ENCODE measurements at regions not wholly inside any gene's neighbourhood (a gene's known extent, or its start where the extent isn't known, plus 50 kb on each side); places are given as distances from the start of the nearest gene placed in this dataset.

GRCh38 chr18:59751186-59751585 lies 54.0 kb upstream of the CCBE1 start:
- no peak overlapping the region for H3K27ac Mint-ChIP-seq
- H3K4me1 Mint-ChIP-seq (ENCODE audit: low read depth), result no peaks in the 10 kb centered on the region
- no peaks in the 10 kb centered on the region for H3K9me3 Mint-ChIP-seq
- no peaks in the 10 kb centered on the region for H3K27me3 Mint-ChIP-seq (ENCODE audit: low read depth)
- H3K4me3 Mint-ChIP-seq, result no peak overlapping the region
- no peaks in the 10 kb centered on the region for H3K36me3 Mint-ChIP-seq (ENCODE audit: low read depth)

- H3K36me3 Mint-ChIP-seq (ENCODE audit: low read depth), result no peaks in the 10 kb centered on the region
- peaks cover 2% of the 10 kb centered on the region for H3K27me3 Mint-ChIP-seq (ENCODE audit: low read depth)
- no peaks in the 10 kb centered on the region for H3K9me3 Mint-ChIP-seq
- H3K4me1 Mint-ChIP-seq (ENCODE audit: low read depth), result no peaks in the 10 kb centered on the region
- H3K27ac Mint-ChIP-seq, result no peak overlapping the region
- no peak overlapping the region for H3K4me3 Mint-ChIP-seq
Measured at GRCh38 chr18:59748628-59749360, 51.6 kb upstream of the CCBE1 start.
